PC-3 (cell line): ENCODE measurements at regions not wholly inside any gene's neighbourhood (a gene's known extent, or its start where the extent isn't known, plus 50 kb on each side); places are given as distances from the start of the nearest gene placed in this dataset.

Experiments
- EZH2 ChIP-seq: fragments of 300-600 bp; sonication (generic); IDR thresholded peaks from one replicate; pipeline ENCODE4 v1.6.1; 2017; ENCODE audit warnings: antibody characterized with exemption, mild to moderate bottlenecking, low read length; ENCODE audit not compliant: unreplicated experiment
- EZH2phosphoT487 ChIP-seq: fragments of 300-600 bp; sonication (generic); IDR thresholded peaks from 2 replicates; pipeline ENCODE4 v1.6.1; 2018; ENCODE audit warnings: mild to moderate bottlenecking, antibody characterized with exemption, low read length, borderline replicate concordance
- TF ChIP-seq, protein P1 (sequence below): fragments of 300-600 bp; sonication (generic); conservative IDR thresholded peaks from 2 replicates; pipeline ENCODE4 v1.5.1; 2017; ENCODE audit warnings: antibody characterized with exemption, low read depth, mild to moderate bottlenecking, low read length

GRCh38 chr19:41525989-41526388, 50.0 kb upstream of the CEACAM21 start:
- TF ChIP-seq, protein P1, sequence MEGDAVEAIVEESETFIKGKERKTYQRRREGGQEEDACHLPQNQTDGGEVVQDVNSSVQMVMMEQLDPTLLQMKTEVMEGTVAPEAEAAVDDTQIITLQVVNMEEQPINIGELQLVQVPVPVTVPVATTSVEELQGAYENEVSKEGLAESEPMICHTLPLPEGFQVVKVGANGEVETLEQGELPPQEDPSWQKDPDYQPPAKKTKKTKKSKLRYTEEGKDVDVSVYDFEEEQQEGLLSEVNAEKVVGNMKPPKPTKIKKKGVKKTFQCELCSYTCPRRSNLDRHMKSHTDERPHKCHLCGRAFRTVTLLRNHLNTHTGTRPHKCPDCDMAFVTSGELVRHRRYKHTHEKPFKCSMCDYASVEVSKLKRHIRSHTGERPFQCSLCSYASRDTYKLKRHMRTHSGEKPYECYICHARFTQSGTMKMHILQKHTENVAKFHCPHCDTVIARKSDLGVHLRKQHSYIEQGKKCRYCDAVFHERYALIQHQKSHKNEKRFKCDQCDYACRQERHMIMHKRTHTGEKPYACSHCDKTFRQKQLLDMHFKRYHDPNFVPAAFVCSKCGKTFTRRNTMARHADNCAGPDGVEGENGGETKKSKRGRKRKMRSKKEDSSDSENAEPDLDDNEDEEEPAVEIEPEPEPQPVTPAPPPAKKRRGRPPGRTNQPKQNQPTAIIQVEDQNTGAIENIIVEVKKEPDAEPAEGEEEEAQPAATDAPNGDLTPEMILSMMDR: no peak
- TF ChIP-seq EZH2 (no peak), EZH2phosphoT487 (no peak)
